HL-60/S4 treated with phorbol 12-myristate 13-acetate at 8.2 ng/mL for 4 days and 3 days (cell line): ENCODE measurements at regions not wholly inside any gene's neighbourhood (a gene's known extent, or its start where the extent isn't known, plus 50 kb on each side); places are given as distances from the start of the nearest gene placed in this dataset.
"Not testable (repeated sequence)": the region's sequence is repeated elsewhere in the genome, so short reads cannot be mapped to it uniquely, and the experiment has no call there.

ENCODE experiments used
- in situ Hi-C: fragments of 300-500 bp; cut with MboI; formaldehyde crosslinking; loops from 2 replicates; pipeline ENCODE4 v1.15.0; 2022; ENCODE audit warnings: low sequenced_read_pairs

DNA sequence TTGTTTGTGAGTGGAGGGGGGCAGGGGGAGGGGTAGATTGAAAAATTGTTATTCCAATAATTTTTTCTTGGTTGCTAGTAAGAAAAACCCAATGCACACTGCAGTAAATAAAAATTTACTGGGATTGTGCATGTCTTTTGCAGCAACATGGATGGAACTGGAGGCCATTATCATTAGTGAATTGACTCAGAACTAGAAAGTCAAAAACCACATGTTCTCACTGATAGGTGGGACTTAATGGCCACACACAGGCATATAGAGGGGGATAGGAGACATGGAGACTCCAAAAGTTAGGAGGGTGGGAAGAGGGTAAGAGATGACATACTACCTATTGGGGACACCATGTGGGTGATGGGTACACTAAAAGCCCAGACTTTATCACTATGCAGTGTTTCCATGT, 67.2 kb downstream of the BUB3 start:
- in situ Hi-C loops: no loop called here

DNA sequence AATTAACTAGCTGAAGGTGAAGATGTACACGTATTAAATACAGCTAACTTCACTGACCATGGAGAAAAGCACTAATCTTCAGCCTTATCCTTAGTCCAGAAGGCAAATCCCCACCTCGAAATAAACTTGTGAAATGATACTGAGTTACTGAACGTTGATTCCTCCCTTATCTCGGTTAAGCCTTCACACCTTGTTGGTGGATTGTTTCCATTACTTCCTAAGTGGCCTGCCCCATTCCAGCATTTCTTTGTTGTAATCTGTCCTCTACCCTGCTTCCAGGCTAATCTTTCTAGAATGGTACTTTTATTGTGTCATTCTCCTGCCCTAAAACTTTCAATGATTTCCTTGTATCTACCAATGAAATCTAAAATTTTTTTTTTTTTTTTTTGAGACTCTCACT, 68.6 kb downstream of the BUB3 start:
- in situ Hi-C loops: no loop called here

DNA sequence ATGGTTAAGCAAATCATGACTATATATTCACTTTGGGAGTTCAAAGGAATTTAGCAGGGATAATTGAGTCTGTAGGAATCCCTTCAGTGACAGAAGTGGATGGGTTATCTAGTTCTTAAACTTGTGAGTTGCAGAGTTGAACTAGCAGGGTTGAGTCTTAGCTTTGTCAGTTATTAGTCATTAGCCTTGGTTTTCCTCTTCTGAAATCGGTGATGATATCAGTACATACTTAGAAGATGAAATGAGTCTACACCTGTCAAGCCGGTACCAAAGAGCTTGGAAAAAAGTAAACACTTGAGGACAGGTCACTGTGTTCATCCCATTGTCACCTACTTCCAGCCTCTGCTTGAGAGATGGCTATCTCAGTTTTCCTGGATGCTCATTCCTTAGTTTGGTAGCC, 73.5 kb downstream of the BUB3 start:
- in situ Hi-C loops: no loop called here

DNA sequence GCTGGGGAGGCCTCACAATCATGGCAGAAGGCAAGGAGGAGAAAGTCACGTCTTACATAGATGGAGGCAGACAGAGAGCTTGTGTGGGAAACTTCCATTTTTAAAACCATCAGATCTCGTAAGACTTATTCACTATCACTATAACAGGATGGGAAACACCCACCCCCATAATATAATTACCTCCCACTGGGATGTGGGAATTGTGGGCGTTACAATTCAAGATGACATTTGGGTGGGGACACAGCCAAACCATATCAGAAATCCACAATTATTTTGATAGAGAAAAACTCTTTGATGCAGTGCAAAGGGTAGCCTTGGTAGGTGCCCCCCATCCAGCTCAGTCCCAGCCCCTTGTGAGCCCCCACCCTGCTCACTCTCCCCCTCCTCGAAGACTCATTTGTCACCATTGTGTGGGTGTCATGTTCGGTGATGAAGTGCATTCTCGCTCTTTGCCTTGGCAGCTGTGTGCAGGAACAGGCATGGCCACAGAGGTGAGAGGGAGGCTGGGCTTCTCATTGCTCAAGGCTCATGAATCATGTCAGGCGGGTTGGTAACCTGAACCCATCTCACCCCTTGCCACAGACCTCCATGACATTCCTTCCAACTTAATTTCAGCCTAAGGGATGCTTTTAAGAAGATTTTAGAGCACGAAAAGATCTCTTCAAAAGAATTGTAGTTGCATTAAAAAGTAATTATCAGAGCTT, 75.9 kb downstream of the BUB3 start:
- in situ Hi-C loops: no loop called here

DNA sequence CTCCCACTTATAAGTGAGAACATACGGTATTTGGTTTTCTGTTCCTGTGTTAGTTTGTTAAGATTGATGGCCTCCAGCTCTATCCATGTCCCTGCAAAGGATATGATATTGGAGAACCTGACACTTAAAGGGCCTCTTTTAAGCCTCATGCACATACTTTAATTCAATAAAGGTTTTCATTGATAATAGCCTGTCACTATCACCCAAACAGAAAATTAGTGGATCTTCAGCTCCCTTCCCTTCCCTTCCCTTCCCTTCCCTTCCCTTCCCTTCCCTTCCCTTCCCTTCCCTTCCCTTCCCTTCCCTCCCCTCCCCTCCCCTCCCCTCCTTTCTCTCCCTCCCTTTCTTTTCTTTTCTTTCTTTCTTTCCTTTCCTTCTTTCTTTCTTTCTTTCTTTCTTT, 78.7 kb downstream of the BUB3 start:
- in situ Hi-C loops: not testable (repeated sequence)

DNA sequence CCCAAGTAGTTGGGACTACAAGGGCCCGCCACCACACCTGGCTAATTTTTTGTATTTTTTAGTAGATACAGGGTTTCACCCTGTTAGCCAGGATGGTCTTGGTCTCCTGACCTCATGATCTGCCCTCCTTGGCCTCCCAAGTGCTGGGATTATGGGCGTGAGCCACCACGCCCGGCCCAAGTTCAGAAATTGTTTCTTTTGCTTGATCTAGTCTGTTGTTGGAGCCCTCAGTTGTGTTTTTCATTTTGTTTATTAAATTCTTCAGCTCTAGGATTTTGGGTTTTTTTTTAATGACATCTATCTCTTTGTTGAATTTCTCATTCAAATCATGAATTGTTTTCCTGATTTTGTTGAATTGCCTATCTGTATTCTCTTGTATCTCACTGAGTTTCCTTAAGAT, 80.8 kb downstream of the BUB3 start:
- in situ Hi-C loops: not testable (repeated sequence)

DNA sequence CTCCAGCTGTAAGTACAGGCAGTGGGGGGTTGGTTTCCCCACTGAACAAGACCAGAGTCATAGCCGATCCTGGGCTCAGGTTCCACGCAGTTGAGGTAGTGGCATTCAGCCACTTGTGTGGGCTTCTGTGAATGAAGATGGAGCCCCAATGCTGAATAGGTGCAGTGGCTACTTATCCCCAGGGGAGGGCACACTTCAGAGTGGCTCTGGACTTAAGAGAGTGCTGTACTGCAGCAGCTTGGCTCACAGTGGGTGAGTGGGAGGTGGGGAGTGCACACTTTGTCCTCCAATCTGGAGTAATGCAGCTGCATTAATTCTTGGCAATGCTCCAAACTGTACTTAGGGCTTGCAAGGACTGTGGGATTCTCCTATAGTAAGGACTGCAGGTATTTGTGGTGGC, 81.9 kb downstream of the BUB3 start:
- in situ Hi-C loops: no loop called here

DNA sequence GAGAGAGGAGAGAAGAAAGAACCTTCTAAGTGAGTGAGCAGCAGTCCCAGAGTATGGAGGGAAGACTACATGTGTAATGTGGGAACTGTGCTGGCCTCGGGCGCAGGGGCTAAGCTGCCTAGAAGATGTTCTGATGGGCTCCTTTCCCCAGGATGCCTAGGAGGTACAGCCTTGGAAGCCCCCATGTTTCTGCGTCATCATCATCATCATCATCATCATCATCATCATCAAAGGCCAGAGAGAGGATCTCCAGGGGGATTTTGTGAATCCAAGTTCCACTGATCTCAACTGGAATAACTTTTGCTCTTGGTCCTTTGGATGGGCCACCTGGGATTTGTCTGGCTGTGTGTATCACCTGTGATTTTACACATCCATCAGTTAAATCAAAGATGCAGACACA, 86.0 kb downstream of the BUB3 start:
- in situ Hi-C loops: no loop called here

DNA sequence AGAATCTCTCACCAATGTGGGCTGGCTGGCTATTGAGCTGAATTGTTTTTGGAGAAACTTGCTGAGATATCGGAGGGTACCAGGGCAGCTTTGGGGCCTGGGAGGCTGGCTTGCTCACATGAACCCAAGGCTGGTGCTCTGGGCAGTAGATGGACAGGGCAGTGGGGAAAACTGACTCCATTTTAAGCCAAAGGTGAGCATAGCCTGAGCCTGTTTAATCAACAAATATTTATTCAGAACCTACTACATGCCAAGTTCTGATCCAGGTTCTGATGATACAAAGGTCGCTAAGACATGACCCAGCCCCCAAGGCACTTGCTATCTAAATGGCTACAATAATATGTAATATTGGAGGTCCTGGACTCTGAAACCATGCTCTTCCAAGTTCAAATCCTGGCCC, 86.6 kb downstream of the BUB3 start:
- in situ Hi-C loops: no loop called here

DNA sequence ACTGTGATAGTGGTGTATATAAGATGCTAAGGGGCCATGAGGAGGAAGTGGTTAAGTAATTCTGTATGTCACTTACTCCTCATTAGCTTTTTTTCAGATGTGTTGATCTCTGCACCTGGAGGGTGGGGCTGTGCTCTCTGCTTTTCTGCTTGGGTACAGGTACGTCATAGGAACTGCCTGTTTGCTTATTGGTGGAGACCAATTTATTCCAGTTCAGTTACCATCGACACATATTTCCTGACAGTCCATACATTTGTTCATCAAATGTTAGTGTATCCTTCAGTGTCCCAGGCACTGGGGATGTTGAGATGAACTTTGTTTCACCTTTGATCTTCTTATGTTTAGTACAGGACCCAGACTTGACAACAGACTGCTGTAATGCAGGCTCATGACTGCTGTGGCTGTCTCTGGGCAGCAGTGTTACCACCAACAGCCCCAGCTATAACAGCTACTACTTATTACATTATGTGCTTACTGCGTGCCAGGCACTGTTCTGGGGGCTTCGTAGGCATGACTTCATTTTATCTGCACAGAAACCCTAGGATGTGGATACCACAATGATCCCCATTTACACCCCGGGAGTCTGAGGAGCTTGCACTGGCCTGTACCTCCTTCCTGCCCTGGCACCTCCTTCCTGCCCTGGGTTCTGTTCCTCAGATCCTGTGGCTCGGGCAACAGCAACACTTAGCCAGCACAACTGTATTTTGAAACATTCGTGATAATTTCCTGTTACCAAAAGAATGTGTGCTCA, 87.4 kb downstream of the BUB3 start:
- in situ Hi-C loops: no loop called here

DNA sequence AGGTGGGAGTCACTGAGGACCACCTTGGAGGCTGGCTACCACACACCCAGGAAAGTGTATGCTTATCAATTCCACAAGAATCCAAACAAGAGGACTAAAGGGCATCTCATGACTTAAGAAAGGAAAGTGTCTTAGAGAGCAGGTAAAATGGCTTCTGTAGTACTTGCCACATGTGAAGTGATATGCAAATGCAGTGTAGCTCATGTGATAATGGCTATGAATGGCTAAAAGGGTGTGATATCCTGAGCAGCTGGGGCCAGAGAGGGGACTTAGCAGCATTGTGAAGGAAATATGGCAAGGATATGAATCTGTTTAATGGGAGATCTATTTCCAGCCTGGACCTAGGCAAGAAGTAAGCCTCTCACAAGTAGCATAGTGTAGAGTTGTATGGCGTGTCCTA, 90.5 kb downstream of the BUB3 start:
- in situ Hi-C loops: no loop called here

DNA sequence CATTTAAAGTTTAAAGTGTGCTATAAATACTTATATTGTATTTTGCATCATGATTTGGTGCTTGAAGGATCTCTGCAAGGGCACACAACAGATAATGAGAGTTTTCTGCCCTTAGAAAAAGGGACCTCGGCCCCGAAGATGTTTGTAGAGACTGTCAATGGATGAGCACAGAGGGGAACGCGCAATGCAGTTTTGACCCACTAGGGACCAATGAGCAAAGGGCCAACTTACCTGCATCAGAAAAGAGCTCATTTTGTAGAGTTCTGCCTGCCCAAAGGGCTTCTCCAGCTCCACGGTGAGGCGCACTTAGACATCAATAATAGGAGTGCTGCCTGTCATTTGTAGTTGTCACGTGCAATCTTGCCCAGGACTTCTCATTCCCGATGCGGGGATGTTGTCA, 91.1 kb downstream of the BUB3 start:
- in situ Hi-C loops: no loop called here

DNA sequence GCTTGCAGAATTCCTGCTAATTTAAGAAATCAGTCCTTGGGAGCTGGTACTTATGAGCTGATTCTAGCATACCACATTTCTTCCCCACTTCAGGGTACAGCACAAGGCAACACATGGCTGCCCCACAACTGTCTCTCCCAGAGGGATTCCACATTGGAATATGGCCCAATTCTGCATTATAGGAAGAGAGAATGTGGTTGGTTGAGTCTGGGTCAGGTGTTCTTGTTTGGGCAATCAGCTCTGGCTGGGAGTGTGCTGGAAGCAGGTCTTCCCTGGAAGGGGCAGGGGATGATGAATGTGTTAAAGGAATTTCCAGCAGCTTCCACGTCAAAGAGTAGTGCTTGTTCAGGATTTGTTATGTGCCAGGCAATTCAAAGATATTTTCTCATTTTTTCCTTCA, 95.7 kb downstream of the BUB3 start:
- in situ Hi-C loops: no loop called here

DNA sequence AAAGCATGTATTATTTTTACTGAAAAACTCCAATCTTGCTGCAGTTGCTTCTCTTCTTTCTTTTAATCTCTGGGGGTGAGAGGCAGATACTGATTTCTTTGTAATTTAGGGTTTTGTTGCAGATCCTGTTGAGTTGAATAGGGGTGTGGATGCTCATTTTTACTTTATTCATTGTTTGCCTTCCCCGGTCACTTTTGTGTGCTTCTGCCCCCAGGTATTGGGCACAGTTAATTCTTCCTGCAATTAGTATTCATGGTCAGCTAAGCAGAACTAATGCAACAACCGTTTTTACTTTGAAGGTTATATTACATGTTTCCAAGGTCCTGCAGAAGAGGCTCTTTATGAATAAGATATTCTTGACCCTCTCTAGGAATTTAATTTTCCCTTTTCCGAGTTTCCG, 96.4 kb downstream of the BUB3 start:
- in situ Hi-C loops: no loop called here

DNA sequence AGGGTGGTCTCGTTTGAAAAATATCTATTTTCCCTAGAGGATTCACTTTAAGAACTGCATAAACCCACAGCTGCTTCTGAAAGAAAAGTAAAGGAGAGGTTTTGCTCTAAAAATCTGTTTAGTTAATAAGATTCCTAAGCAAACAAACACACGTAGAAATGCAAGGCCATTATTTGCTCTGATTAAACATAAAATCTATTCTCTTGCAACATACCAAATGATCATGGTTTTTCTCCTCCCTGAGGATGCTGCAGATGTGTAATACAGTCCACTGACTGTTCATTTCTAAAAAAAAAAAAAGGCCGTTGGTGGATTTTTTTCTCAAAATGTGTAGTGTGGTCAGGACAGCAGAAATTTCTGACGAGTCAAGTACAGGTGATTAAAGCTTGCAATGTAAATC, 98.6 kb downstream of the BUB3 start:
- in situ Hi-C loops: no loop called here

DNA sequence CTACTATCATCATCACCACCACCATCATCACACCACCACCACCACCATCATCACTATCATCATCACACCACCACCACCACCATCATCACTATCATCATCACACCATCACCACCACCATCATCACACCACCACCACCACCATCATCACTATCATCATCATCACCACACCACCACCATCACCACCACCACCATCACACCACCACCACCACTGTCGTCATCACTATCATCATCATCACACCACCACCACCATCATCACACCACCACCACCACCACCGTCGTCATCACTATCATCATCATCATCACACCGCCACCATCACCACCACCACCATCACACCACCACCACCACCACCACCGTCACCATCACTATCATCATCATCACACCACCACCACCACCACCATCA, 100.1 kb downstream of the BUB3 start:
- in situ Hi-C loops: not testable (repeated sequence)

DNA sequence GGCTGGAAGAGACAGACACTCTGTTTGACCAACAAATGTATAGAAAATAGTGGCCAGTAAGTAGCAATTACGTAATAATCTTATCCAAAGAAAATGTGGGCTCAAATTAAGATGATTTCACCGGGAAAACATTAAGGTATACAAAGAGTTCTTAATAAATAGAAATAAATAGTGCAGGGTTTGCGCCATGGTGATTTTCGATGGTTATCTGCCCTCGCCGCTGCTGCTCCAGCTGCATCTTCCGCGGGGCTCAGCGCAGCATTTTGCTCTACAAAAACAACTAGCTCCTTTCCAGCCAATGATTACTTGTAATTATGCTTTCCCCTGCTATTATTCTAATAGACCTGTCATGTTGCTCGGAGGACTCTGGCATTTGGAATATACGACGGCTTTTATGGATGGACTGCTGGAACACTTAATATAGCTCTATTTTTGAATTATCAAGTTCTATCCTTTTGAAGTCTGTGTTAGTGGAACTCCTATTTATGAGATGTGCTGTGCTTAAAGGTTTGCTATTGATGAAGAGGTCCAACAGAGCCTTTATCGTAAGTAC, 103.8 kb downstream of the BUB3 start:
- in situ Hi-C loops: no loop called here

DNA sequence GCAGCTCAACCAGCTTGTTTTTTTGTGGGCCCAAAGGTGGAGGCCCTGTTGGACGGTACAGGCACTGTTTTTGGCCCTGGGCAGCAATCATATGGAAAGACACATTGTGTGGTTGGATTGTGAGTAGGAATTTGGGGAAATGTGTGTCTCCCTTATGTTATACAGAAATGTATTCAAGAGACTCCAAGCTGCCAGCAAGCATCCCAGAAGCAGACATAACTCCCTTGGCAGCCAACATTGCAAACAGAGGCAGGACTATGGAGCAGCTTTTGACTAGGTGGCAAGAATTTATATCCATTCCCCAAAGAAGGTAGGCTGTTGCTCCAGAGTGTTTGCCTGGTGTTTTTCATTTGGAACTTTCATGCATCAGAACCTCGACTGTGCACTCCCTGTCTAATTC, 104.9 kb downstream of the BUB3 start:
- in situ Hi-C loops: no loop called here

DNA sequence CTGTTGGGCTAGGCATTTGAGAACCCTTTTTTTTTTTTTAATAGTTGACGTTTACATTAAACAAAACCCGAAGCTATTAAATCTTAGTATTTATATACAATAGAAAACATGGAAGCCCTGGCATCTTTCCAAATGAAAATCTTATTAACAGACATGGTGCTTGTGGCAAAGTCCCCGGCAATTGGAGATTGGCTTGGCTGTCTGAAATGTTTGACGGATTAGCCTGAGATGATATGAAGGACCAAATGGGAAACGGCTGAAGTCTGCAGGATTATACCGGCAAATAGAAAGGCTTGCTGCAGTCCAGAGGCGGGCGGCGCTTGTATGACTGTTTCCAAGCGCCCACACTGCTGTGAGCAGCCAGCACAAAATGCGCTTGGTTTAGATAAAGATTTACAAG, 105.6 kb downstream of the BUB3 start:
- in situ Hi-C loops: no loop called here

DNA sequence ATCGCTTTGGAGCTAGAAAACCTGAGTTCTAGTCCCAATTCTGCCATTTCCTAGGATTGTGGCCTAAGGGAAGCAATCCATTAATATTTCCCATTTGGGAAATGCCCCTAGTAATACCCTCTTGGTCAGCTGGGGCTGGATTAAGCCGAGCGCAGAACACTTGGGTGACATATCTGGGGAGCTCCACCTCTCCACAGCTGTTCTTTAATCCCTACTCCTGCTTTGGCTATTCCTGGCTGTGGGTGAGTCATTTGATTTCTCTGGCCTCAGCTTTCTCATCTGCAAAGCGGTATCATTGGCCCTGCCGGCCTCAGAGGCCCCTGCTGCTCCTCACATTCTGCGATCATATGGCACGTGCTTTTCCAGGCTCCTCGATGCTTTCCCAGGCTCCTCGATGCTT, 108.3 kb downstream of the BUB3 start:
- in situ Hi-C loops: no loop called here

DNA sequence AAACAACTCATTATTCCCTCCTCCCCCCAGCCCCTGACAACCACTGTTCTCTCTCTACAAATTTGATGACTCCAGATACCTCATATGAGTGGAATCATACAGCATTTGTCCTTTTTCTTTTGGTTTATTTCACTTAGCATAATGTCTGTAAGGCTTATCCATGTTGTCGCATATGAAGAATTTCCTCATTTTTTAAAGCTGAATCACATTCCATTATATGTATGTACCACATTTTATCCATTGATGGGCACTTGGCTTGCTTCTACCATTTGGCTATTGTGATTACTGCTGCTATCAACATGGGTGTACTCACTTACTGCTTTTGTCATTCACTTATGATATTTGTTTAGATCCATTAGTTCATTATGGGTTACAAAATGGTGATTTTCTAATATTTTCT, 112.8 kb downstream of the BUB3 start:
- in situ Hi-C loops: no loop called here

DNA sequence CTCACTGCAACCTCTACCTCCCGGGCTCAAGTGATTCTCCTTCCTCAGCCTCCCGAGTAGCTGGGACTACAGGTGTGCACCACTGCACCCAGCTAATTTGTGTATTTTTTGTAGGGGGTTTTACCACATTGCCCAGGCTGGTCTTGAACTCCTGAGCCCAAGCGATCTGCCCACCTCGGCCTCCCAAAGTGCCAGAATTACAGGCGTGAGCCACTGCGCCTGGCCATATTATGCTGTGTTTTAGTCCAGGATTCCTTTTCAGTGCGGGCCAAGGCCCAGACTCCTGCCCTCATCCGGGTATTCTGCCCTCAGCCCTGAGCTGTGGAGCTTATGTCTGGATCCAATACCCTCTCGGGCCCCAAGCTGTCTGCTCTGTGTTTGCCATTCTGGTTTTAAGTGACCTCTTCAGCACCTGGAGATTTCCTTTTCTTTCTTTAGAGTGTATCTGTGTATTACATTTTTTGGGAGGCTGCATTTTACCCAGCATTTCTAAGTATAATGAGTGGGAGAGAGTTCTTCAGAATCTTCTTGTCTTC, 114.9 kb downstream of the BUB3 start:
- in situ Hi-C loops: no loop called here
